Esophagus squamous epithelium (tissue), 4 donors: ENCODE measurements at regions not wholly inside any gene's neighbourhood (a gene's known extent, or its start where the extent isn't known, plus 50 kb on each side); places are given as distances from the start of the nearest gene placed in this dataset.

Experiments used
- POLR2A ChIP-seq, 4 donors: fragments of 450-650 bp; IDR thresholded peaks; one replicate each; pipeline ENCODE4 v1.6.1; 2017; ENCODE audit warnings: antibody characterized with exemption in 4 of 4, mild to moderate bottlenecking in 4 of 4, moderate library complexity in 3 of 4
- TF ChIP-seq, protein P1 (sequence below), 6 experiments: fragments of 450-650 bp in 4 of 6; fragments of 200-600 bp in 2 of 6; sonication (generic) in 2 of 6; IDR thresholded peaks; one replicate each; pipeline ENCODE4 v1.5.1; 2016 to 2019; ENCODE audit warnings: antibody characterized with exemption in 6 of 6, mild to moderate bottlenecking in 4 of 6, moderate library complexity in 4 of 6

DNA sequence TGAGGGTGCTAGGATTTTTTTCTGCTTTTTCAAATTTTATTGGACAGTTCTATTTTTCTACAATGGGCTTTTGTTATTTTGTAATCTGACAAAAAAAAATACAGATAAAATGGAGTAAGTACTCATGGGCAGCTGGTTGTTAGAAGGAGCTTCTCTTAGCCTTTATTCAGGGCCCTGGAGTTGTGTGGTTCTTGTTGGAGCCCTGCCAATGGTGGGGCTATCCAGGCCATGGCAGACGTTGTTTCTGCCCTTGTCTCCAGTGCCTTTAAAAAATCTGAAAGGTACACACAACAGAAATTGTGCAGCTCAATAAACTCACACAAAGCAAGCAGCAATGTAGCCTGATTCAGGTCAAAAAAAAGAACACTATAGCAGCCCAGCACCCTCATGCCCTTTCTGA, 153.5 kb upstream of the GALNT2 start:
- TF ChIP-seq POLR2A (IDR thresholded peaks at IDR 0.05), result no peak
- TF ChIP-seq, protein P1, sequence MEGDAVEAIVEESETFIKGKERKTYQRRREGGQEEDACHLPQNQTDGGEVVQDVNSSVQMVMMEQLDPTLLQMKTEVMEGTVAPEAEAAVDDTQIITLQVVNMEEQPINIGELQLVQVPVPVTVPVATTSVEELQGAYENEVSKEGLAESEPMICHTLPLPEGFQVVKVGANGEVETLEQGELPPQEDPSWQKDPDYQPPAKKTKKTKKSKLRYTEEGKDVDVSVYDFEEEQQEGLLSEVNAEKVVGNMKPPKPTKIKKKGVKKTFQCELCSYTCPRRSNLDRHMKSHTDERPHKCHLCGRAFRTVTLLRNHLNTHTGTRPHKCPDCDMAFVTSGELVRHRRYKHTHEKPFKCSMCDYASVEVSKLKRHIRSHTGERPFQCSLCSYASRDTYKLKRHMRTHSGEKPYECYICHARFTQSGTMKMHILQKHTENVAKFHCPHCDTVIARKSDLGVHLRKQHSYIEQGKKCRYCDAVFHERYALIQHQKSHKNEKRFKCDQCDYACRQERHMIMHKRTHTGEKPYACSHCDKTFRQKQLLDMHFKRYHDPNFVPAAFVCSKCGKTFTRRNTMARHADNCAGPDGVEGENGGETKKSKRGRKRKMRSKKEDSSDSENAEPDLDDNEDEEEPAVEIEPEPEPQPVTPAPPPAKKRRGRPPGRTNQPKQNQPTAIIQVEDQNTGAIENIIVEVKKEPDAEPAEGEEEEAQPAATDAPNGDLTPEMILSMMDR (IDR thresholded peaks at IDR 0.05), result no peak
